CD14-positive monocyte (primary cell): ENCODE measurements at regions not wholly inside any gene's neighbourhood (a gene's known extent, or its start where the extent isn't known, plus 50 kb on each side); places are given as distances from the start of the nearest gene placed in this dataset.
"Not testable (repeated sequence)": the region's sequence is repeated elsewhere in the genome, so short reads cannot be mapped to it uniquely, and the experiment has no call there.

Experiments
- DNase-seq, 3 donors: peaks; one replicate each; pipeline ENCODE4 v3.0.0-alpha.2; 2011 to 2022
- H2AFZ ChIP-seq: 2 replicates; pipeline ENCODE4 v1.6.0; 2012; ENCODE audit warnings: mild to moderate bottlenecking, low read depth, low read length, inconsistent platforms; ENCODE audit not compliant: insufficient read depth, poor library complexity, severe bottlenecking
- H3K27ac ChIP-seq, 2 donors: 1 replicate in 1 of 2; 2 replicates in 1 of 2; pipeline ENCODE4 v1.5.1; 2012 to 2013; ENCODE audit warnings: low read length in 2 of 2, control low read depth in 1 of 2, inconsistent platforms in 1 of 2, low read depth in 1 of 2, mild to moderate bottlenecking in 1 of 2
- H3K27me3 ChIP-seq, 2 donors: one replicate each; pipeline versions ENCODE4 v1.6.0 to v1.6.1; 2011 to 2013; ENCODE audit warnings: low read length in 2 of 2; ENCODE audit not compliant: control insufficient read depth in 2 of 2, insufficient read depth in 2 of 2
- H3K36me3 ChIP-seq, 2 donors: replicated peaks in 1 of 2; 1 replicate in 1 of 2; 2 replicates in 1 of 2; pipeline versions ENCODE4 v1.5.1 to v1.6.1; 2012 to 2013; ENCODE audit warnings: low read length in 2 of 2, control low read depth in 1 of 2, inconsistent platforms in 1 of 2, mild to moderate bottlenecking in 1 of 2; ENCODE audit not compliant: insufficient read depth in 2 of 2, control insufficient read depth in 1 of 2
- H3K4me1 ChIP-seq, 2 donors: 1 replicate in 1 of 2; 2 replicates in 1 of 2; pipeline versions ENCODE4 v1.5.1 to v1.6.1; 2012 to 2013; ENCODE audit warnings: low read length in 2 of 2, control low read depth in 1 of 2, inconsistent platforms in 1 of 2, mild to moderate bottlenecking in 1 of 2, moderate library complexity in 1 of 2; ENCODE audit not compliant: insufficient read depth in 2 of 2, control insufficient read depth in 1 of 2
- H3K4me2 ChIP-seq: replicated peaks from 2 replicates; pipeline ENCODE3; 2012; ENCODE audit warnings: low read length, moderate library complexity, mild to moderate bottlenecking; ENCODE audit not compliant: poor library complexity, severe bottlenecking; ENCODE audit errors: extremely low read depth
- H3K4me3 ChIP-seq, 3 experiments: fragments of 200-600 bp in 1 of 3; sonication (generic) in 1 of 3; replicated peaks in 1 of 3; 1 replicate in 2 of 3; 2 replicates in 1 of 3; pipeline ENCODE4 v1.5.1; 2011 to 2013; ENCODE audit warnings: low read length in 3 of 3, mild to moderate bottlenecking in 3 of 3, control low read depth in 2 of 3, low read depth in 2 of 3, inconsistent platforms in 1 of 3, moderate library complexity in 1 of 3
- H3K79me2 ChIP-seq: 2 replicates; pipeline ENCODE4 v1.6.0; 2012; ENCODE audit warnings: mild to moderate bottlenecking, control low read depth, inconsistent platforms, low read length, moderate library complexity; ENCODE audit not compliant: insufficient read depth
- H3K9ac ChIP-seq: 2 replicates; pipeline ENCODE4 v1.6.0; 2017; ENCODE audit warnings: low read length, mild to moderate bottlenecking; ENCODE audit not compliant: insufficient read depth, poor library complexity, severe bottlenecking
- H3K9me3 ChIP-seq, 2 donors: replicated peaks in 1 of 2; 1 replicate in 1 of 2; 2 replicates in 1 of 2; pipeline versions ENCODE4 v1.5.1 to v1.6.1; 2012 to 2013; ENCODE audit warnings: low read length in 2 of 2, control low read depth in 1 of 2; ENCODE audit not compliant: control insufficient read depth in 1 of 2, insufficient read depth in 1 of 2
- H4K20me1 ChIP-seq: 2 replicates; pipeline ENCODE4 v1.6.0; 2012; ENCODE audit warnings: mild to moderate bottlenecking, low read length, control low read depth, moderate library complexity; ENCODE audit not compliant: insufficient read depth
- H3K27ac Mint-ChIP-seq, 7 donors: one replicate each; pipeline ENCODE4 v1.8.0; 2020; ENCODE audit warnings: mild to moderate bottlenecking in 7 of 7, mixed read lengths in 7 of 7, moderate library complexity in 6 of 7, inconsistent platforms in 2 of 7
- H3K27me3 Mint-ChIP-seq, 3 donors: one replicate each; pipeline ENCODE4 v1.8.0; 2021 to 2022; ENCODE audit warnings: low read depth in 3 of 3, mild to moderate bottlenecking in 3 of 3, mixed read lengths in 3 of 3, moderate library complexity in 3 of 3, inconsistent platforms in 1 of 3
- H3K36me3 Mint-ChIP-seq, 2 donors: one replicate each; pipeline ENCODE4 v1.8.0; 2020; ENCODE audit warnings: mixed read lengths in 2 of 2, inconsistent platforms in 1 of 2, mild to moderate bottlenecking in 1 of 2
- H3K4me1 Mint-ChIP-seq: one replicate; pipeline ENCODE4 v1.8.0; 2020; ENCODE audit warnings: mild to moderate bottlenecking, mixed read lengths
- H3K4me3 Mint-ChIP-seq, 2 donors: one replicate each; pipeline ENCODE4 v1.8.0; 2020; ENCODE audit warnings: mild to moderate bottlenecking in 2 of 2, mixed read lengths in 2 of 2, moderate library complexity in 1 of 2
- H3K9me3 Mint-ChIP-seq, 7 donors: one replicate each; pipeline ENCODE4 v1.8.0; 2020 to 2022; ENCODE audit warnings: mixed read lengths in 7 of 7, mild to moderate bottlenecking in 6 of 7, moderate library complexity in 6 of 7, inconsistent platforms in 2 of 7
- WGBS: methylation state at CpG from one replicate; pipeline ENCODE4 v1.1.5; 2013; ENCODE audit warnings: missing lambda C conversion rate; ENCODE audit not compliant: insufficient coverage; 5-methylcytosine and 5-hydroxymethylcytosine counted together
- intact Hi-C, 2 donors: fragments of 100-400 bp; cut with micrococcal nuclease; formaldehyde crosslinking; loops; one replicate each; pipeline versions ENCODE4 v1.15.0 to v1.15.1; 2023
- TF ChIP-seq, protein P1 (sequence below): fragments of 200-600 bp; IDR thresholded peaks from one replicate; pipeline ENCODE4 v1.8.0; 2022; ENCODE audit warnings: antibody characterized with exemption, mild to moderate bottlenecking

- no peak overlapping the region for H3K27ac Mint-ChIP-seq
- Histone ChIP-seq H2AFZ (no peak overlapping the region), H3K9me3 (no peaks in the 10 kb centered on the region), H4K20me1 (no peaks in the 10 kb centered on the region), H3K36me3 (no peaks in the 10 kb centered on the region), H3K4me2 (no peak overlapping the region), H3K27me3 (no peaks in the 10 kb centered on the region), H3K4me1 (no peaks in the 10 kb centered on the region), H3K27ac (no peak overlapping the region), H3K4me3 (no peak overlapping the region), H3K79me2 (no peaks in the 10 kb centered on the region), H3K9ac (no peak overlapping the region)
- intact Hi-C loops, result no loop called here
- WGBS, result 89% methylated on average over 2 of the region's 2 CpGs
- H3K4me3 Mint-ChIP-seq, result no peak overlapping the region
- no peaks in the 10 kb centered on the region for H3K36me3 Mint-ChIP-seq
- TF ChIP-seq, protein P1, sequence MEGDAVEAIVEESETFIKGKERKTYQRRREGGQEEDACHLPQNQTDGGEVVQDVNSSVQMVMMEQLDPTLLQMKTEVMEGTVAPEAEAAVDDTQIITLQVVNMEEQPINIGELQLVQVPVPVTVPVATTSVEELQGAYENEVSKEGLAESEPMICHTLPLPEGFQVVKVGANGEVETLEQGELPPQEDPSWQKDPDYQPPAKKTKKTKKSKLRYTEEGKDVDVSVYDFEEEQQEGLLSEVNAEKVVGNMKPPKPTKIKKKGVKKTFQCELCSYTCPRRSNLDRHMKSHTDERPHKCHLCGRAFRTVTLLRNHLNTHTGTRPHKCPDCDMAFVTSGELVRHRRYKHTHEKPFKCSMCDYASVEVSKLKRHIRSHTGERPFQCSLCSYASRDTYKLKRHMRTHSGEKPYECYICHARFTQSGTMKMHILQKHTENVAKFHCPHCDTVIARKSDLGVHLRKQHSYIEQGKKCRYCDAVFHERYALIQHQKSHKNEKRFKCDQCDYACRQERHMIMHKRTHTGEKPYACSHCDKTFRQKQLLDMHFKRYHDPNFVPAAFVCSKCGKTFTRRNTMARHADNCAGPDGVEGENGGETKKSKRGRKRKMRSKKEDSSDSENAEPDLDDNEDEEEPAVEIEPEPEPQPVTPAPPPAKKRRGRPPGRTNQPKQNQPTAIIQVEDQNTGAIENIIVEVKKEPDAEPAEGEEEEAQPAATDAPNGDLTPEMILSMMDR, result no peak
- no peak for DNase-seq
- H3K27me3 Mint-ChIP-seq, result peaks cover 0 to 2% (median 1%) of the 10 kb centered on the region in 3 donors
- no peaks in the 10 kb centered on the region for H3K4me1 Mint-ChIP-seq
- peaks cover 0 to 9% (median 2%) of the 10 kb centered on the region in 7 donors for H3K9me3 Mint-ChIP-seq
These were observed 589.5 kb upstream of the B3GAT1 start for GRCh38 chr11:135001581-135001980.

DNA sequence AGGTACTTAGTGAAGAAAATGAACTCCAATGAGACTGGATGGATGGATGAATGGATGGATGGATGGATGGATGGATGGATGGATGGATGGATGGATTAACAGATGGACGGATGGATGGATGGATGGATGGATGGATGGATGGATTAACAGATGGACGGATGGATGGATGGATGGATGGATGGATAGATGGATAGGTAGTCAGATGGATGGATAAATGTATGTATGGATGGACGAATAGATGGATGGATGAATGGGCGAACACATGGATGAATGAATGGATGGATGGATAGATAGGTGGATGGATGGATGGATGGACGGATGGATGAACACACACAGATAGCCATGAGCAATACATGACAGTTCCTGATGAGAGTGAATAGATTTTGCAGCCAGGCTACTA is 589.0 kb upstream of the B3GAT1 start:
- H3K27me3 Mint-ChIP-seq, H3K27ac Mint-ChIP-seq, H3K79me2 ChIP-seq, DNase-seq, H3K4me2 ChIP-seq, H3K4me1 Mint-ChIP-seq, H3K4me3 Mint-ChIP-seq, H3K4me3 ChIP-seq, H2AFZ ChIP-seq, intact Hi-C loops, H3K27me3 ChIP-seq, H3K9me3 ChIP-seq, H3K36me3 Mint-ChIP-seq, H4K20me1 ChIP-seq, H3K4me1 ChIP-seq, H3K9me3 Mint-ChIP-seq, H3K9ac ChIP-seq, H3K27ac ChIP-seq, H3K36me3 ChIP-seq: not testable (repeated sequence)
- WGBS, result 75% methylated on average over 5 of the region's 5 CpGs
